ENCODE measurements at regions not wholly inside any gene's neighbourhood (a gene's known extent, or its start where the extent isn't known, plus 50 kb on each side); places are given as distances from the start of the nearest gene placed in this dataset.

- no peaks in the 10 kb centered on the region for H3K36me3 ChIP-seq (ENCODE audit: control insufficient read depth, insufficient read depth, low read length)
- H3K4me1 ChIP-seq (replicated peaks in 1 of 2; ENCODE audit: control insufficient read depth in 2 of 2, insufficient read depth in 2 of 2, low read length in 2 of 2) = no peaks in the 10 kb centered on the region
- no peak overlapping the region for H3K9ac ChIP-seq (ENCODE audit: insufficient read depth in 1 of 2, low read depth in 2 of 2, low read length in 2 of 2)
- no peak overlapping the region for H2AFZ ChIP-seq (ENCODE audit: low read depth, low read length)
- in situ Hi-C loops (cut with MboI) (no loop called here), intact Hi-C loops (cut with micrococcal nuclease) (no loop called here)
- FAIRE-seq = no peak
- no peak overlapping the region for H3K4me3 ChIP-seq
- no TSS peak for BruUV-seq (replicated peaks)
- DNase-seq (ENCODE audit: extremely low read depth in 1 of 4, low spot score in 3 of 4) = no peak
- TF ChIP-seq COPS2 (conservative IDR thresholded peaks at IDR 0.05) (no peak), SIRT6 (IDR thresholded peaks at IDR 0.05; ENCODE audit: low read depth, low read length) (no peak), CREM (IDR thresholded peaks at IDR 0.05; ENCODE audit: low read depth) (no peak), PHF20 (IDR thresholded peaks at IDR 0.05; ENCODE audit: partially characterized antibody) (no peak), GMEB1 (CRISPR knock-in tag; IDR thresholded peaks at IDR 0.05) (no peak), POLR2B (IDR thresholded peaks at IDR 0.05; ENCODE audit: low read depth, partially characterized antibody) (no peak), HNRNPLL (IDR thresholded peaks at IDR 0.05; ENCODE audit: low read depth, low read length, poor library complexity, severe bottlenecking) (no peak), ZNF263 (CRISPR knock-in tag; IDR thresholded peaks at IDR 0.05; ENCODE audit: borderline replicate concordance) (no peak), SIX5 (IDR thresholded peaks at IDR 0.05; ENCODE audit: borderline replicate concordance in 1 of 2, insufficient read depth in 1 of 2, low read depth in 1 of 2, low read length in 2 of 2) (no peak), SRSF7 (optimal IDR thresholded peaks at IDR 0.05; ENCODE audit: low read depth, low read length) (no peak), PKNOX1 (IDR thresholded peaks at IDR 0.05) (no peak), NFIC (IDR thresholded peaks at IDR 0.05) (no peak), IRF9 (tag; IDR thresholded peaks at IDR 0.05) (no peak), HMG20B (CRISPR knock-in tag; IDR thresholded peaks at IDR 0.05) (no peak), SMAD1 (IDR thresholded peaks at IDR 0.05; ENCODE audit: low read depth, low read length, partially characterized antibody) (no peak), TBP (optimal IDR thresholded peaks at IDR 0.05; ENCODE audit: low read depth, low read length) (no peak), BCOR (IDR thresholded peaks at IDR 0.05) (no peak)
- no peak overlapping the region for H3K27ac ChIP-seq (ENCODE audit: extremely low read depth, low read depth, low read length)
- ATAC-seq = no peak
- H3K9me3 ChIP-seq (replicated peaks; ENCODE audit: control insufficient read depth, insufficient read depth, low read depth, low read length) = no peaks in the 10 kb centered on the region
- CTCF ChIA-PET (ENCODE audit: low intra/inter-chr PET ratio) = no interaction called here
- H4K20me1 ChIP-seq (replicated peaks; ENCODE audit: control insufficient read depth, insufficient read depth, low read length) = no peaks in the 10 kb centered on the region
- no peaks in the 10 kb centered on the region for H3K79me2 ChIP-seq (ENCODE audit: control insufficient read depth, insufficient read depth, low read length)
- H3K27me3 ChIP-seq (ENCODE audit: control insufficient read depth in 2 of 2, insufficient read depth in 2 of 2, low read length in 2 of 2) = no peaks in the 10 kb centered on the region
- WGBS (ENCODE audit: insufficient coverage, low coverage, missing lambda C conversion rate) = 0% methylated on average over 4 of the region's 4 CpGs
- no peak overlapping the region for H3K4me2 ChIP-seq (ENCODE audit: insufficient read depth, low read length)
- H3K9me1 ChIP-seq (ENCODE audit: control insufficient read depth, insufficient read depth, low read length) = no peaks in the 10 kb centered on the region
- POLR2A ChIA-PET = no interaction called here
These were observed 332.2 kb downstream of the HTR1A start for GRCh38 chr5:63629951-63630630.

Measured in K562 (cell line).